A204.1 (cell line): ENCODE measurements at regions not wholly inside any gene's neighbourhood (a gene's known extent, or its start where the extent isn't known, plus 50 kb on each side); places are given as distances from the start of the nearest gene placed in this dataset.
"Not testable (repeated sequence)": the region's sequence is repeated elsewhere in the genome, so short reads cannot be mapped to it uniquely, and the experiment has no call there.

Experiments
- FAIRE-seq: peaks from 2 replicates; lab custom pipeline; 2012; peaks lifted over from hg19 to GRCh38; lab: Jason Lieb, UNC

DNA sequence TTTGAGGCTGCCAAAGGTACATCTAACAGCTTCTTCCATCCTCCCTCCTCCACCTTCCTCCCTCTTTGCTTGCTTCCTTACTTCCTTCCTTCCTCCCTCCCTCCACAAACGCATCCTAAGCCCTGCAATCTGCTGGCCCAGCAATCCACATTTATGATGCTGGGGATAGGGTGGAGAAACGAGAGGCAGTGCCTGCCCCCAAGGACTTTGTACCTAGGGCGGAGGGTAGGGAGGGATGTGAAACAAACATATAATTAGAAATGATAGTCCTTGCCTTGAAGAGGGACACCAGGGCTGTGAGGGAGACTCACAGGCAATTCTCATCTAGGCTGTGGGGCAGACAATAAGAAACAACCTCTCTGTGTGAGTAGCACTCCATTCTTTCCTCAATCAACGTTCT is 188.3 kb downstream of the ANKRD30B start:
- no peak for FAIRE-seq

DNA sequence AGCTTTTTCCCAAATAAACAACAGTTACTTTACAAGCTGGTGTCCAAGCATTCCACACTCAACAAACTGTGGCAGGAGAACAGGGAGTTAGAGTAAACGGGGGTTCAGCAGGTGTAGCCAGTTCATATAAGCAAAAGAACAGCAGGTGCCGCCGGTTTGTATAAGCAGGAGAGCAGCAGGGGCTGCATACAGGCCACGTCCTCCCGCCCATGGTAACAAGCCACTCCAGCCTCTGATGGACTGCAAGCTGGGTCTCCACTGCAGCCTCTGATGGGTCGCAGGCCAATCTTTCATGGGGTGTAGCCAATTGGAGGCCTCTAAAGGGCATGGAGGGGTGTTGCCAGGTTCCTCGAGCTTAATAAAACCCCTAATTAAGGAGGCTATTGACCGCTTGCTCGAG is 189.3 kb downstream of the ANKRD30B start:
- no peak for FAIRE-seq

- FAIRE-seq: no peak
These were observed 191.2 kb downstream of the ANKRD30B start for GRCh38 chr18:14939141-14939540.

DNA sequence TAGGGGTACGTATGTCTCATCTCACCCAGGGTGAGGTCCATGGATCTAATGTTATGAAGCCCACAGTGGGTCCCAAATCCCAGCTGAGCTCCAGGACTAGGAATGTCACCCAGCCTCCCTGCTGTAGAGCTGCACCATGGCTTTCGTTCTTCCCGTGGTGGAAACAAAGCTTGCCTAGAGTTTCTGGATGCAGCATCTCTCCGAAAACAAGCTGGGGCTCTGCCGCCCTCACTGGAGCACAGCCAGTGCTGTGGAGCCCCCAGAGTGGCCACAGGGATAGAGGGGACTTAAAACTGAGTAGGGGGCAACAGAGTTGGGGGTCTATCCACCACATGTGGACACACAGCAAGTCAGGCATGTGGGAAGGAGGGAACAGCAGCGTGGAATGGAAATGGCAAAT is 192.1 kb downstream of the ANKRD30B start:
- FAIRE-seq: not testable (repeated sequence)

DNA sequence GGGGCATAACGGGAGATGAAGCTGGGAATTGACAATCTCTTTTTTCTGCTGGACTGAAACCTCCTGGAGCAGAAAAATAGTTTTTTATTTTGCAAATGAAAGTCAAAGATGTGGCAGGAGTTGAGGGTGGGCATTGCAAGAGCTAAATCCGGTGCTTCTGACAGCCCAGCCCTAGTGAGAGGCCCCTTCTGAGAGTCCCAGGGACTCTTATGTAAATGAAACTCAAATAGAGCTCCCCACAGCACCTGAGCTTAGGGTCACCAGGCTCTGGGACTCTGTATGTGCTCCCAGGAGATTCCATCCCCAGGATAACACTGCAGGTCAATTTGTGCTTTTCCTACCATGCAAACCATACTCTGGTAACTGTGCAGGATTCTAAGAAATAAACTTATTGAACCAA is 192.8 kb downstream of the ANKRD30B start:
- no peak for FAIRE-seq

DNA sequence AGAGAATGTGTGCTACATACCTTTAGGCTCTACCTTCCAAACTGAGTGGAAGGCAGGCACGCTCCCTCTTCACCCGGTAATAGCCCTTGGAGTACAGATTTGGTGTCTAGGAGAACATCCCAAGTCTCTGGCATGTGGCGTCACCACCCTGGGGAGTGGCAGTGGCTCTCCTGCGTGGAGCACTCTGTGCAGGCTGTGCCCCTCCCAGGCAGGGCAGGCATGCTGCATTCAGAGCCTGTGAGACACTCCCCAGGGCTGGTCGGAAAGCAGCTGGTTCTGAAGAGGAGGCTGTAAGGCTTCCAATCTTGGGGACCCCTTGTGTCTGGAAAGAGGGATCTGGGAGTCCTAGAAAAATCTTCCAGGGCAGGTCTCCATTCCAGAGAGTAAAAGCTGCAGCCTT is 193.3 kb downstream of the ANKRD30B start:
- FAIRE-seq: no peak

- no peak for FAIRE-seq
These were observed 193.8 kb downstream of the ANKRD30B start for GRCh38 chr18:14941792-14942191.

DNA sequence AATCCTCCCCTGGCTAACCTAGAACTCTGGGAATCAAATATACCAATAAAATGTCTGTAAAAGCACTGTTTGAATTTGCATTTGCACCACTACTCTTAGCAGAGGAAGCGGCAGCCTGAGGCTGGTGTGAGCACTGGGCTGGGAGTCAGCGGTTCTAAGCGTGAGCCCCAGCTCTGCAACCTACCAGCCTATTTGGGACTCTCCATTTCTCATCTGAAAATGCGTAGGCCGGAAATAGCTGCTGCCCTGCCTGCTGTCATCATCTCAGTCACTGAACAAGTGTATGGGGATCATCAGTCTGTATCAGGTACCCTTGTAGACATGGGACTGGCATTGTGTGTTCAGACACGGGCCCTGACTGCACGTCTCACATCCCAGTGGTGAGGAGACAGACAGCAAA is 194.3 kb downstream of the ANKRD30B start:
- no peak for FAIRE-seq

DNA sequence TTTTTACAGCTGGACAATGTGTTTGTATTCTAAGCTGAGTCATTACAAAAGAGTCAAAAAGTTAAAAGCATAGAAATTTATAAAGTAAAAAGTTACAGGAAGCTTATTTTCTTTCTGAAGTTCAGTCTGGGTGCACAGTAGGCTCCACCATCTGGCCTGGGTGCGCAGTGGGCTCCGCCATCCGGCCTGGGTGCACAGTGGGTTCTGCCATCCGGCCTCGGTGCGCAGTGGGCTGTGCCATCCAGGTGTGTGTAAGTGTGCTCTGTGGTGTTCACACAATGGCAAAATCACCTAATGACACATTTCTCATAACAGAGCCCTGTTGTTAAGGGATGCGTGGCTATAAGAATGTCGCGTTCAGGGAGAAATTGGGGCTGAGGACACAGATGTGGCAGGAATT is 195.5 kb downstream of the ANKRD30B start:
- FAIRE-seq: no peak

GRCh38 chr18:14943967-14944636 is 196.1 kb downstream of the ANKRD30B start:
- FAIRE-seq: no peak

- FAIRE-seq: no peak
These were observed 196.9 kb downstream of the ANKRD30B start for GRCh38 chr18:14944838-14945237.

DNA sequence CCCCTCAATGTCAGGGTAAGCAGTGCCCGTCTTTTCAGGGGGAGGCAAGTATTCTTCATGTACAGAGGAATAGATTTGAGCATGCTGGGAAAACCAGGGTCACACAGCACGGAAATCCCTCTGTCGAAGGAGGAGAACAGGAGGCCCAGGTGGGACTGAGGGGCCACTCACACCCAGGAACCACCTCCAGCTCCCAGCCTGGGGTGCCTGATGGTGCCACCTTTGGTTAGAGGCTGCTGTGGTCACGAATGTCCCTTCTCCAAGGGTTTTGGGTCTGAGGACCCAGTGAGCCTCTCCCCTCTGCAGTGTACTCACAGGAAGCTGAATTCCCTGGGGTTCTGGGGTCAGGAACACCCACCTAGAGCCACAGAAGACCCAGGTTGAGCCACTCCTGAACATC is 197.3 kb downstream of the ANKRD30B start:
- no peak for FAIRE-seq

GRCh38 chr18:14945984-14946383 is 198.0 kb downstream of the ANKRD30B start:
- FAIRE-seq: no peak

DNA sequence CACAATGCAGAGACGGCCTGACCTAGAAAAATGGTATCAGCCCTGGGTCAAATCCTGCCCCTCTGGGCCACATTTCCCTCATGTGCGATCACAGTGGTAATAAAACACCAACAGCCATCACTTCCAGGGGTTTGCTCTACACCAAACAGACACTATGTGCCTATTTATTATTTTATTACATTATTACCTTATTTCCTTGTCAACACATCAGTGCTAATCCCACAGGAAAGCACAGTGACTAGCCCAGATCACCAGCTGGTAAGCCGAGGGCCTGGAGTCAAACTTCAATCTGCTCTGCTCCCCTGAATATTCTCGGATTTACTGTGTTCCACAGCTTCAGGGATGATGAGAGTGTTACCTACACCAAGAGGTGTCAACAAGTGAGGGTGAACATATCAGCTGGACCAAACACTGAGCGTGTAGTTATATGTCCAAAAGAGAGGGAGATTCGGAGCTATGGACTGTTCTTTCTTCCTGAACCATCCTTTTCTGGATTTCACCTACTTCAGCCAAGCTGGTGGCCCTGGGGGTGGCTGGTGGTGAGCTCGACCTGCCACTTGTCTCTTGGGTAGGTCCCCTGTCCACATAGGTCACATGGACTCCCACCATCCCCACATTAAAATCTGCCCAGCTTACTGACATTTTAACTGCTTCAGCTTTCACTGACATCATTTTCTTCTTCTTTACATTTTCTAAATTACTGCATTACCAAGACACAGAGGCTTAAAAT is 198.9 kb downstream of the ANKRD30B start:
- FAIRE-seq: not testable (repeated sequence)

DNA sequence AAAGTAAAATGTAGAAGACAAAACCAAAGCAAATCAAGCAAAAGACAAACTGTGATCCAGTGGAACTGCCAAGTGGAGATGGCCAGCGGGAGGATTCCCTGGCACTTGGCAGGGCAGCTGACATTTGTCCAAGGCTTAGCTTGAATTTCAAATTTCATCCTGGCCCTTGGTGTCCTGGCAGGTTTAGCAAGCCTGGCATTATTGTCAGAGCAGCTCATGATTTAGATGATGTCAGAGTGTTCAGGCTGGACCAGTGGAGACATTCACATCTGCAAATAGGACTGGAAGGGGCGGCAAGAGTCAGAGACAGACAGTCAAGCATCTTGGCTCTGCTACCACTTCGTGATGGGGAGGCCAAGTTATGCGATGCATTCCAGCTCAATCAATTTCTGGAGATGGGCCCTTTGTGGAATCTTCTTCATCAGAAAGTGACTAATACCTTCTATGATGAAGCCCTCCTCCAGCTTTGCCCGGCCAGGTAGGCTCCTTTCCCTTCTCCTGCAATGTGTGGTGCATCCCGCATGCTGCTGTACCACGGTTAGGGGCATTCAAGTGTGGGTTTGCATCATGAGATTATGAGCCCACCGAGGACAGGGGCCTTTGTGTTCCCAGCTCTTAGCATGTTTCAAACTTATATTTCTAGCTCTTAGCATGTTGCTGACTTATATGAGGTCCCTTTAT is 199.7 kb downstream of the ANKRD30B start:
- FAIRE-seq: no peak

DNA sequence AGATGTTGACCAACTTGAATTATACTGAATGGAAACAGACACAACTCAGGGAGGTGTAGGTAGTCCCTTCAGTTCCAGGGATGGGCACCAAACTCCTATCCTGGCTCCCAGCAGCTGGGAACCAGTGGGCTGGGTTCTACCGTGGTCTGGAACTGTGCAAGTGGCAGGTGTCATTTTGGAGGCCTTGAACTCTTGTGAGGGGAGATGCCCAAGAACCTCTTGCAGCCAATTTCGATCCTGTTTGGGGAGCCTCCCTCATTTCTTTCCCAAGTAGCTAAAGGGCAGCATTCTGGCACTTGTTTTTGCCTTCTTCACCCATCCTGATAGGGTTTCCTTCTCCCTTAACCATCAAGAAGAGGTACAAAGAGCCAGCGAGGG is 200.2 kb downstream of the ANKRD30B start:
- no peak for FAIRE-seq

GRCh38 chr18:14949800-14950664 is 202.1 kb downstream of the ANKRD30B start:
- no peak for FAIRE-seq

- not testable (repeated sequence) for FAIRE-seq
These were observed 204.6 kb downstream of the ANKRD30B start for GRCh38 chr18:14952444-14953077.

DNA sequence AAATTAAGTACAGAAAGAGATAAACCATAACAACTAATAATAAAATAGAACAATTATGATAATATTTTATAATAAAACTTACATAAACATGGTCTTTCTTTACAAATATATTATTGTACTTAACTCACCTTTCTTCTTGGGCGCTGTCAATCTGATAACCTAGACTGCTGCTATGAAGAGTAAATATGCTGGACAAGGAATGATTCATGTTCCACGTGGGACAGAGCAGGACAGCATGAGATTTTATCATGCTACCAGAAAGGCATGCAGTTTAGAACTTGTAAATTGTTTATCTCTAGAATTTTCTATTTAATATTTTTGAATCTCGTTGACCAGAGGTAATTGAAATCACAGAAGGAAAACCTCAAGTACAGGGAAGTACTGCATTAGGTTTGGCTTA is 210.7 kb downstream of the ANKRD30B start:
- no peak for FAIRE-seq

GRCh38 chr18:14959550-14959949 is 211.6 kb downstream of the ANKRD30B start:
- FAIRE-seq: no peak

DNA sequence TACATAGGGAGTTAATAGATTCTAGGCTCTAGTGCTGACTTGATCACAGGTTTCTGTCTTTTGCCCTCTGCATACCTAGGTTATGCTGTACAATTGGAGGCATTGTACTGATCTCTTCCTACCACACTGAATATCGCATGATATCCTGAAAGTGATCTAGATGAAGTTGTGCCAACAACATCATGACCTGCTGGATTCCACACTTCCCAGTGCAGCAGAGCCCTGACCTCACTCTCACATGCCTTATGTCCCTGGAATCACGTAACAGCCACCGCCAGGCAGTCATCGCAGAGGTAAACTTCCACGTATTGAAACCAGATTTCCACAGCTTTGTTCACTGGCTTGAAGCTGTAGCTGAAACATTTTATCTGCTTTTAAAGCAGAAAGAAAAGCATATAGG is 214.0 kb downstream of the ANKRD30B start:
- no peak for FAIRE-seq

DNA sequence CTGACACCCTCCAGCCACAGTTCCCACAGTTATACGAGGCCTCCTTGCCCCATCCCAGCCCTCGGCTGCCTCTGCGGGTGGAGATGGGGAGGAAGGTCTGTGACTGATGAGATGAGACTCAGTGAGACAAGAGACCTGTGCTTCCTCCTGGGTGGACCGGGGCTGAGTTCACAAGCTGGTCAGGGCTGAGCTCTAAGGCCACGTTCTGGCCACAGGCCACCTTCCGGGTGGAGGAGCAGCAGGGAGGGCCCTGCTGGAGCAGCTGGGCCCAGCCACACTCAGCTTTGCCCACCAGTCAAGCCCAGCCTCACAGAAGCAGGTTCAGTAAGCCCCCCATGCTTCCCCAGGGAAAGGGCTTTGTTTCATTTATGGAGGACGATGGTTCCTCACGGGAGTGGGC is 214.7 kb downstream of the ANKRD30B start:
- no peak for FAIRE-seq
